ENCODE measurements at regions not wholly inside any gene's neighbourhood (a gene's known extent, or its start where the extent isn't known, plus 50 kb on each side); places are given as distances from the start of the nearest gene placed in this dataset.

GRCh38 chr15:39432026-39432425 lies 148.9 kb upstream of the THBS1 start:
- no peak for DNase-seq (ENCODE audit: low spot score in 2 of 2)
- 13 to 17% methylated on average over 1 of the region's 1 CpG for WGBS, 2 donors
- no peak overlapping the region for H3K4me3 ChIP-seq (ENCODE audit: low read depth, poor library complexity, severe bottlenecking)
- TF ChIP-seq POLR2A (IDR thresholded peaks at IDR 0.05), result no peak
- TF ChIP-seq CTCF (IDR thresholded peaks at IDR 0.05), result no peak
- intact Hi-C loops (cut with DNase I; ENCODE audit: low total_unique reads), result no loop called here

- intact Hi-C loops (cut with DNase I; ENCODE audit: low total_unique reads), result no loop called here
- TF ChIP-seq CTCF (IDR thresholded peaks at IDR 0.05), result no peak
- no peak overlapping the region for H3K4me3 ChIP-seq (ENCODE audit: low read depth, poor library complexity, severe bottlenecking)
- no peak for DNase-seq (ENCODE audit: low spot score in 2 of 2)
- 34 to 36% methylated on average over 3 of the region's 3 CpGs for WGBS, 2 donors
Observed at GRCh38 chr15:39432912-39433348, 147.9 kb upstream of the THBS1 start.

GRCh38 chr15:39433376-39433775 lies 147.5 kb upstream of the THBS1 start:
- WGBS, 2 donors, result 45 to 46% methylated on average over 2 of the region's 2 CpGs
- no peak for DNase-seq (ENCODE audit: low spot score in 2 of 2)
- TF ChIP-seq POLR2A (IDR thresholded peaks at IDR 0.05) (no peak), CTCF (IDR thresholded peaks at IDR 0.05) (no peak)
- no peak overlapping the region for H3K4me3 ChIP-seq (ENCODE audit: low read depth, poor library complexity, severe bottlenecking)
- intact Hi-C loops (cut with DNase I; ENCODE audit: low total_unique reads), result no loop called here

- no peak for TF ChIP-seq CTCF (IDR thresholded peaks at IDR 0.05)
- no peak for TF ChIP-seq POLR2A (IDR thresholded peaks at IDR 0.05)
- DNase-seq (ENCODE audit: low spot score in 2 of 2), result no peak
- intact Hi-C loops (cut with DNase I; ENCODE audit: low total_unique reads), result no loop called here
- WGBS, 2 donors, result 76 to 83% methylated on average over 4 of the region's 4 CpGs
- no peak overlapping the region for H3K4me3 ChIP-seq (ENCODE audit: low read depth, poor library complexity, severe bottlenecking)
Observed at GRCh38 chr15:39434163-39434562, 146.7 kb upstream of the THBS1 start.

GRCh38 chr15:39434751-39435238 lies 146.1 kb upstream of the THBS1 start:
- no peak for TF ChIP-seq POLR2A (IDR thresholded peaks at IDR 0.05)
- TF ChIP-seq CTCF (IDR thresholded peaks at IDR 0.05), result no peak
- no peak for DNase-seq (ENCODE audit: low spot score in 2 of 2)
- 65 to 73% methylated on average over 5 of the region's 5 CpGs for WGBS, 2 donors
- no peak overlapping the region for H3K4me3 ChIP-seq (ENCODE audit: low read depth, poor library complexity, severe bottlenecking)
- intact Hi-C loops (cut with DNase I; ENCODE audit: low total_unique reads), result no loop called here

- TF ChIP-seq POLR2A (IDR thresholded peaks at IDR 0.05), result no peak
- TF ChIP-seq CTCF (IDR thresholded peaks at IDR 0.05), result no peak
- intact Hi-C loops (cut with DNase I; ENCODE audit: low total_unique reads), result no loop called here
- 59 to 63% methylated on average over 2 of the region's 2 CpGs for WGBS, 2 donors
Observed at GRCh38 chr15:39435244-39435643, 145.6 kb upstream of the THBS1 start.

More at GRCh38 chr15:39435244-39435643, 145.6 kb upstream of the THBS1 start:
- no peak overlapping the region for H3K4me3 ChIP-seq (ENCODE audit: low read depth, poor library complexity, severe bottlenecking)
- no peak for DNase-seq (ENCODE audit: low spot score in 2 of 2)

Measured in lower leg skin (tissue), 4 donors.